HCT116 (cell line): ENCODE measurements at regions not wholly inside any gene's neighbourhood (a gene's known extent, or its start where the extent isn't known, plus 50 kb on each side); places are given as distances from the start of the nearest gene placed in this dataset.

Experiments used
- ATAC-seq: fragments of 200-7000 bp; cut with Tn5 transposase; 2 replicates; pipeline ENCODE4 v1.9.1; 2020; ENCODE audit warnings: mild to moderate bottlenecking, moderate library complexity
- BruUV-seq: library from RNA; stranded (reverse); fragments of 400-500 nt; replicated peaks from 2 replicates; lab custom pipeline; 2021; lab: Mats Ljungman, UMichigan
- CTCF ChIA-PET: fragments of 300-600 bp; sonication (Branson Sonifier 250); formaldehyde crosslinking; loops from one replicate; lab custom pipeline; 2021; ENCODE audit warnings: antibody characterized with exemption; lab: Charles Lee
- POLR2A ChIA-PET: fragments of 300-600, 350-600 bp; sonication (Branson Sonifier 250); formaldehyde crosslinking; loops from one replicate; lab custom pipeline; 2021; ENCODE audit warnings: antibody characterized with exemption; lab: Charles Lee
- RAD21 ChIA-PET, 2 experiments: fragments of 300-600 bp; sonication (Branson Sonifier 250); formaldehyde crosslinking; loops; one replicate each; lab custom pipeline; 2023; ENCODE audit warnings: low total read pairs in 2 of 2; ENCODE audit not compliant: uncharacterized antibody in 2 of 2, unreplicated experiment in 2 of 2, low non-redundant PET in 1 of 2; lab: Charles Lee
- DNase-seq: peaks from one replicate; pipeline ENCODE4 v3.0.0-alpha.2; 2010; ENCODE audit warnings: low read depth, low spot score
- H2AFZ ChIP-seq: fragments of 200-600 bp; shearing (Covaris generic), sonication (generic); 2 replicates; pipeline ENCODE4 v1.6.1; 2017; ENCODE audit warnings: low read depth, mixed run types, mixed read lengths, antibody characterized with exemption, low read length; ENCODE audit not compliant: poor library complexity, severe bottlenecking
- H3K27ac ChIP-seq: 2 replicates; pipeline ENCODE4 v1.5.1; 2012; ENCODE audit warnings: low read depth, low read length
- H3K27me3 ChIP-seq: fragments of 200-600 bp; sonication (generic); 2 replicates; pipeline ENCODE4 v1.6.1; 2016; ENCODE audit warnings: mixed run types, low read length, mixed read lengths; ENCODE audit not compliant: insufficient read depth
- H3K36me3 ChIP-seq, 2 experiments: fragments of 200-500 bp in 1 of 2; fragments of 200-600 bp in 1 of 2; sonication (Bioruptor generic) in 1 of 2; sonication (generic) in 1 of 2; 2 replicates each; pipeline versions ENCODE4 v1.5.1 to v1.6.1; 2014 to 2016; ENCODE audit warnings: low read length in 2 of 2, inconsistent platforms in 1 of 2, mixed read lengths in 1 of 2, mixed run types in 1 of 2; ENCODE audit not compliant: insufficient read depth in 2 of 2, control insufficient read depth in 1 of 2
- H3K4me1 ChIP-seq, 2 experiments: fragments of 200-600 bp in 1 of 2; sonication (generic) in 1 of 2; 2 replicates each; pipeline versions ENCODE4 v1.5.1 to v1.6.1; 2012 to 2017; ENCODE audit warnings: low read length in 2 of 2, inconsistent platforms in 1 of 2, mild to moderate bottlenecking in 1 of 2, mixed read lengths in 1 of 2, mixed run types in 1 of 2, moderate library complexity in 1 of 2; ENCODE audit not compliant: insufficient read depth in 2 of 2, control insufficient read depth in 1 of 2
- H3K4me2 ChIP-seq: fragments of 200-600 bp; sonication (generic); 2 replicates; pipeline ENCODE4 v1.6.1; 2017; ENCODE audit warnings: mixed run types, low read length, mixed read lengths
- H3K4me3 ChIP-seq, 2 experiments: fragments of 200-600 bp in 1 of 2; sonication (generic) in 1 of 2; replicated peaks in 1 of 2; 2 replicates each; pipeline ENCODE4 v1.5.1; 2011 to 2016; ENCODE audit warnings: low read length in 2 of 2, control low read depth in 1 of 2, low read depth in 1 of 2, mild to moderate bottlenecking in 1 of 2, mixed read lengths in 1 of 2, mixed run types in 1 of 2
- H3K79me2 ChIP-seq: fragments of 200-600 bp; sonication (generic); 2 replicates; pipeline ENCODE4 v1.6.1; 2017; ENCODE audit warnings: mild to moderate bottlenecking, mixed run types, low read length, moderate library complexity, mixed read lengths; ENCODE audit not compliant: insufficient read depth
- H3K9ac ChIP-seq: fragments of 200-600 bp; sonication (generic); 2 replicates; pipeline ENCODE4 v1.6.1; 2016; ENCODE audit warnings: low read length, mixed read lengths
- H3K9me2 ChIP-seq: fragments of 200-600 bp; sonication (generic), shearing (Covaris generic); 2 replicates; pipeline ENCODE4 v1.6.1; 2017; ENCODE audit warnings: mixed run types, mild to moderate bottlenecking, moderate library complexity; ENCODE audit not compliant: insufficient read depth
- H3K9me3 ChIP-seq, 2 experiments: fragments of 200-500 bp in 1 of 2; fragments of 200-600 bp in 1 of 2; sonication (Bioruptor generic) in 1 of 2; sonication (generic) in 1 of 2; 2 replicates each; pipeline ENCODE4 v1.6.1; 2014 to 2017; ENCODE audit warnings: low read length in 2 of 2, mixed read lengths in 2 of 2, inconsistent platforms in 1 of 2, low read depth in 1 of 2, mild to moderate bottlenecking in 1 of 2, mixed run types in 1 of 2, moderate library complexity in 1 of 2; ENCODE audit not compliant: control insufficient read depth in 1 of 2, insufficient read depth in 1 of 2
- H4K20me1 ChIP-seq: fragments of 200-600 bp; sonication (generic), shearing (Covaris generic); 2 replicates; pipeline ENCODE4 v1.6.1; 2017; ENCODE audit warnings: mixed run types, mild to moderate bottlenecking, moderate library complexity; ENCODE audit not compliant: insufficient read depth
- CTCF ChIP-seq, 3 experiments: fragments of 200-600 bp in 1 of 3; sonication (generic) in 1 of 3; IDR thresholded peaks in 2 of 3; conservative IDR thresholded peaks in 1 of 3; 2 replicates each; pipeline ENCODE4 v1.5.1; 2012 to 2017; ENCODE audit warnings: low read depth in 2 of 3, low read length in 2 of 3, antibody characterized with exemption in 1 of 3, borderline replicate concordance in 1 of 3, control low read depth in 1 of 3, mild to moderate bottlenecking in 1 of 3, mixed read lengths in 1 of 3, mixed run types in 1 of 3, moderate library complexity in 1 of 3; ENCODE audit not compliant: insufficient read depth in 1 of 3
- ELF1 ChIP-seq: IDR thresholded peaks from 2 replicates; pipeline ENCODE4 v1.6.1; 2012; ENCODE audit warnings: low read depth, borderline replicate concordance
- EZH2 ChIP-seq: fragments of 200-600 bp; sonication (generic); IDR thresholded peaks from 2 replicates; pipeline ENCODE4 v1.6.1; 2017; ENCODE audit warnings: antibody characterized with exemption, mixed run types
- FOSL1 ChIP-seq: IDR thresholded peaks from 2 replicates; pipeline ENCODE4 v1.6.1; 2012; ENCODE audit warnings: low read depth
- JUND ChIP-seq: IDR thresholded peaks from 2 replicates; pipeline ENCODE4 v1.6.1; 2012
- POLR2A ChIP-seq: IDR thresholded peaks from 2 replicates; pipeline ENCODE4 v1.7.0; 2011; ENCODE audit warnings: borderline replicate concordance; ENCODE audit not compliant: insufficient read depth, insufficient read length; ENCODE audit errors: extremely low read depth
- POLR2AphosphoS5 ChIP-seq: IDR thresholded peaks from 2 replicates; pipeline ENCODE4 v1.6.1; 2011; ENCODE audit warnings: mild to moderate bottlenecking, low read depth, low read length, moderate library complexity
- RAD21 ChIP-seq: IDR thresholded peaks from 2 replicates; pipeline ENCODE4 v1.6.1; 2012; ENCODE audit warnings: low read depth, mild to moderate bottlenecking
- SIN3A ChIP-seq: IDR thresholded peaks from 2 replicates; pipeline ENCODE4 v1.6.1; 2012; ENCODE audit warnings: low read depth
- SP1 ChIP-seq: IDR thresholded peaks from 2 replicates; pipeline ENCODE4 v1.6.1; 2012; ENCODE audit warnings: low read depth
- SRF ChIP-seq: IDR thresholded peaks from 2 replicates; pipeline ENCODE4 v1.6.1; 2012; ENCODE audit warnings: low read depth
- ZBTB33 ChIP-seq: IDR thresholded peaks from 2 replicates; pipeline ENCODE4 v1.6.1; 2011; ENCODE audit warnings: mild to moderate bottlenecking, low read length, moderate library complexity; ENCODE audit not compliant: insufficient replicate concordance; ENCODE audit errors: extremely low read depth
- intact Hi-C: fragments of 100-400 bp; cut with micrococcal nuclease; formaldehyde crosslinking; loops from 2 replicates; pipeline ENCODE4 v1.10.0; 2022
- TF ChIP-seq, protein P1 (sequence below): IDR thresholded peaks from 2 replicates; pipeline ENCODE4 v1.6.1; 2012; ENCODE audit warnings: low read depth
- TF ChIP-seq, protein P2 (sequence below): IDR thresholded peaks from 2 replicates; pipeline ENCODE4 v1.6.1; 2012

- Histone ChIP-seq H3K9me3 (peaks cover 0 to 8% of the 10 kb centered on the region in 2 experiments; a peak in 2 of 4 replicates), H4K20me1 (no peaks in the 10 kb centered on the region), H3K27me3 (no peaks in the 10 kb centered on the region), H3K4me2 (no peak overlapping the region), H3K4me1 (no peaks in the 10 kb centered on the region), H3K27ac (no peak overlapping the region), H3K36me3 (no peaks in the 10 kb centered on the region), H2AFZ (no peak overlapping the region), H3K4me3 (no peak overlapping the region), H3K9me2 (no peaks in the 10 kb centered on the region), H3K79me2 (no peaks in the 10 kb centered on the region), H3K9ac (no peak overlapping the region)
- CTCF ChIA-PET: no interaction called here
- DNase-seq: no peak
- intact Hi-C loops: no loop called here
- no peak for ATAC-seq
- TF ChIP-seq ZBTB33: no peak
- TF ChIP-seq SP1: no peak
- TF ChIP-seq JUND: no peak
- no peak for TF ChIP-seq POLR2A
- TF ChIP-seq FOSL1: no peak
- TF ChIP-seq ELF1: no peak
- TF ChIP-seq SIN3A: no peak
- TF ChIP-seq RAD21: no peak
- RAD21 ChIA-PET: no interaction called here
- no TSS peak for BruUV-seq
- POLR2A ChIA-PET: no interaction called here
These were observed 831.7 kb upstream of the ARPP21 start for GRCh38 chr3:34807611-34808010.

- H3K4me2 ChIP-seq: no peak overlapping the region
- no peak for ATAC-seq
- TF ChIP-seq, protein P1, sequence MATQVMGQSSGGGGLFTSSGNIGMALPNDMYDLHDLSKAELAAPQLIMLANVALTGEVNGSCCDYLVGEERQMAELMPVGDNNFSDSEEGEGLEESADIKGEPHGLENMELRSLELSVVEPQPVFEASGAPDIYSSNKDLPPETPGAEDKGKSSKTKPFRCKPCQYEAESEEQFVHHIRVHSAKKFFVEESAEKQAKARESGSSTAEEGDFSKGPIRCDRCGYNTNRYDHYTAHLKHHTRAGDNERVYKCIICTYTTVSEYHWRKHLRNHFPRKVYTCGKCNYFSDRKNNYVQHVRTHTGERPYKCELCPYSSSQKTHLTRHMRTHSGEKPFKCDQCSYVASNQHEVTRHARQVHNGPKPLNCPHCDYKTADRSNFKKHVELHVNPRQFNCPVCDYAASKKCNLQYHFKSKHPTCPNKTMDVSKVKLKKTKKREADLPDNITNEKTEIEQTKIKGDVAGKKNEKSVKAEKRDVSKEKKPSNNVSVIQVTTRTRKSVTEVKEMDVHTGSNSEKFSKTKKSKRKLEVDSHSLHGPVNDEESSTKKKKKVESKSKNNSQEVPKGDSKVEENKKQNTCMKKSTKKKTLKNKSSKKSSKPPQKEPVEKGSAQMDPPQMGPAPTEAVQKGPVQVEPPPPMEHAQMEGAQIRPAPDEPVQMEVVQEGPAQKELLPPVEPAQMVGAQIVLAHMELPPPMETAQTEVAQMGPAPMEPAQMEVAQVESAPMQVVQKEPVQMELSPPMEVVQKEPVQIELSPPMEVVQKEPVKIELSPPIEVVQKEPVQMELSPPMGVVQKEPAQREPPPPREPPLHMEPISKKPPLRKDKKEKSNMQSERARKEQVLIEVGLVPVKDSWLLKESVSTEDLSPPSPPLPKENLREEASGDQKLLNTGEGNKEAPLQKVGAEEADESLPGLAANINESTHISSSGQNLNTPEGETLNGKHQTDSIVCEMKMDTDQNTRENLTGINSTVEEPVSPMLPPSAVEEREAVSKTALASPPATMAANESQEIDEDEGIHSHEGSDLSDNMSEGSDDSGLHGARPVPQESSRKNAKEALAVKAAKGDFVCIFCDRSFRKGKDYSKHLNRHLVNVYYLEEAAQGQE: no peak
- TF ChIP-seq CTCF (IDR thresholded peaks at IDR 0.05 in 2 of 3, conservative IDR thresholded peaks at IDR 0.05 in 1 of 3; ENCODE audit: borderline replicate concordance in 1 of 3, insufficient read depth in 1 of 3, low read depth in 2 of 3, low read length in 2 of 3): no peak
- TF ChIP-seq SRF: no peak
- no peak for TF ChIP-seq POLR2AphosphoS5
- TF ChIP-seq SP1: no peak
- TF ChIP-seq, protein P2, sequence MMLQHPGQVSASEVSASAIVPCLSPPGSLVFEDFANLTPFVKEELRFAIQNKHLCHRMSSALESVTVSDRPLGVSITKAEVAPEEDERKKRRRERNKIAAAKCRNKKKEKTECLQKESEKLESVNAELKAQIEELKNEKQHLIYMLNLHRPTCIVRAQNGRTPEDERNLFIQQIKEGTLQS: no peak
- TF ChIP-seq SIN3A: no peak
- no peak for TF ChIP-seq RAD21
- TF ChIP-seq EZH2: no peak
These were observed 831.0 kb upstream of the ARPP21 start for GRCh38 chr3:34808287-34808686.

More at GRCh38 chr3:34808287-34808686, 831.0 kb upstream of the ARPP21 start:
- Histone ChIP-seq H3K4me3 (no peak overlapping the region), H2AFZ (no peak overlapping the region), H3K9me3 (peaks cover 0 to 8% of the 10 kb centered on the region in 2 experiments; a peak in 2 of 4 replicates), H3K27me3 (no peaks in the 10 kb centered on the region), H3K4me1 (no peaks in the 10 kb centered on the region), H3K9me2 (no peaks in the 10 kb centered on the region), H3K36me3 (no peaks in the 10 kb centered on the region), H3K79me2 (no peaks in the 10 kb centered on the region), H3K27ac (no peak overlapping the region), H4K20me1 (no peaks in the 10 kb centered on the region), H3K9ac (no peak overlapping the region)
- no peak for DNase-seq
- ChIA-PET RAD21 (no interaction called here), POLR2A (no interaction called here), CTCF (no interaction called here)
- BruUV-seq: no TSS peak
- intact Hi-C loops: no loop called here
